ENCODE measurements at regions not wholly inside any gene's neighbourhood (a gene's known extent, or its start where the extent isn't known, plus 50 kb on each side); places are given as distances from the start of the nearest gene placed in this dataset.

GRCh38 chrX:109926118-109926517 lies 76.8 kb upstream of the TMEM164 start:
- Histone ChIP-seq H3K4me1 (ENCODE audit: control insufficient read depth in 1 of 2, low read depth in 2 of 2) (no peaks in the 10 kb centered on the region), H3K27ac (no peak overlapping the region), H3K27me3 (replicated peaks; ENCODE audit: insufficient read depth) (no peaks in the 10 kb centered on the region), H3K9me3 (no peaks in the 10 kb centered on the region), H3K4me3 (no peak overlapping the region), H3K36me3 (no peaks in the 10 kb centered on the region)
- ATAC-seq (ENCODE audit: insufficient number of reproducible peaks, low FRiP score, low read depth) (no peak), DNase-seq (ENCODE audit: low spot score) (no peak)
- TF ChIP-seq CTCF (IDR thresholded peaks at IDR 0.05), result no peak

- no peak for TF ChIP-seq CTCF (IDR thresholded peaks at IDR 0.05)
- Histone ChIP-seq H3K36me3 (no peaks in the 10 kb centered on the region), H3K4me1 (ENCODE audit: control insufficient read depth in 1 of 2, low read depth in 2 of 2) (no peaks in the 10 kb centered on the region), H3K4me3 (no peak overlapping the region), H3K27me3 (replicated peaks; ENCODE audit: insufficient read depth) (no peaks in the 10 kb centered on the region), H3K9me3 (no peaks in the 10 kb centered on the region), H3K27ac (peak overlapping the region in 1 of 2 donors; percentile 3)
- DNase-seq (ENCODE audit: low spot score) (no peak), ATAC-seq (ENCODE audit: insufficient number of reproducible peaks, low FRiP score, low read depth) (no peak)
These were observed 75.9 kb upstream of the TMEM164 start for GRCh38 chrX:109926743-109927662.

GRCh38 chrX:109927663-109928273 lies 75.1 kb upstream of the TMEM164 start:
- Histone ChIP-seq H3K36me3 (no peaks in the 10 kb centered on the region), H3K9me3 (no peaks in the 10 kb centered on the region), H3K4me3 (no peak overlapping the region), H3K4me1 (ENCODE audit: control insufficient read depth in 1 of 2, low read depth in 2 of 2) (no peaks in the 10 kb centered on the region), H3K27me3 (replicated peaks; ENCODE audit: insufficient read depth) (no peaks in the 10 kb centered on the region), H3K27ac (peak overlapping the region in 1 of 2 donors; percentile 3)
- TF ChIP-seq CTCF (IDR thresholded peaks at IDR 0.05), result no peak
- ATAC-seq (ENCODE audit: insufficient number of reproducible peaks, low FRiP score, low read depth), result no peak
- no peak for DNase-seq (ENCODE audit: low spot score)

GRCh38 chrX:109928596-109929335 lies 74.1 kb upstream of the TMEM164 start:
- Histone ChIP-seq H3K4me3 (no peak overlapping the region), H3K4me1 (ENCODE audit: control insufficient read depth in 1 of 2, low read depth in 2 of 2) (no peaks in the 10 kb centered on the region), H3K27me3 (replicated peaks; ENCODE audit: insufficient read depth) (no peaks in the 10 kb centered on the region), H3K9me3 (no peaks in the 10 kb centered on the region), H3K27ac (no peak overlapping the region), H3K36me3 (no peaks in the 10 kb centered on the region)
- ATAC-seq (ENCODE audit: insufficient number of reproducible peaks, low FRiP score, low read depth) (no peak), DNase-seq (ENCODE audit: low spot score) (no peak)
- TF ChIP-seq CTCF (IDR thresholded peaks at IDR 0.05), result no peak

GRCh38 chrX:109931677-109932076 lies 71.2 kb upstream of the TMEM164 start:
- DNase-seq (ENCODE audit: low spot score), result no peak
- TF ChIP-seq CTCF (IDR thresholded peaks at IDR 0.05), result no peak
- H3K36me3 ChIP-seq, result no peaks in the 10 kb centered on the region
- H3K27me3 ChIP-seq (replicated peaks; ENCODE audit: insufficient read depth), result no peaks in the 10 kb centered on the region
- no peak overlapping the region for H3K4me3 ChIP-seq
- H3K27ac ChIP-seq, result no peak overlapping the region
- ATAC-seq (ENCODE audit: insufficient number of reproducible peaks, low FRiP score, low read depth), result no peak
- no peaks in the 10 kb centered on the region for H3K9me3 ChIP-seq
- H3K4me1 ChIP-seq (ENCODE audit: control insufficient read depth in 1 of 2, low read depth in 2 of 2), result no peaks in the 10 kb centered on the region

All from thoracic aorta (tissue), 2 donors.